OCI-LY7 (cell line): ENCODE measurements at regions not wholly inside any gene's neighbourhood (a gene's known extent, or its start where the extent isn't known, plus 50 kb on each side); places are given as distances from the start of the nearest gene placed in this dataset.

Source experiments
- BruUV-seq: library from RNA; stranded (reverse); fragments of 400-500 nt; replicated peaks from 2 replicates; lab custom pipeline; 2021; lab: Mats Ljungman, UMichigan
- CTCF ChIA-PET: fragments of 300-600 bp; sonication (Branson Sonifier 250); formaldehyde crosslinking; loops from one replicate; lab custom pipeline; 2022; ENCODE audit warnings: antibody characterized with exemption; ENCODE audit not compliant: unreplicated experiment; lab: Charles Lee
- POLR2A ChIA-PET: fragments of 300-600 bp; sonication (Branson Sonifier 250); formaldehyde crosslinking; loops from one replicate; lab custom pipeline; 2022; ENCODE audit warnings: antibody characterized with exemption; lab: Charles Lee
- DNase-seq: peaks from one replicate; pipeline ENCODE4 v3.0.0-alpha.2; 2015; ENCODE audit warnings: low spot score
- H2AFZ ChIP-seq: fragments of 200-600 bp; sonication (generic), shearing (Covaris generic); 2 replicates; pipeline ENCODE4 v1.6.1; 2014; ENCODE audit warnings: mild to moderate bottlenecking, antibody characterized with exemption, low read length, moderate library complexity
- H3K27ac ChIP-seq: fragments of 200-600 bp; sonication (generic); 2 replicates; pipeline ENCODE4 v1.5.1; 2014; ENCODE audit warnings: mixed run types, low read depth, mild to moderate bottlenecking, moderate library complexity, low read length, inconsistent platforms; ENCODE audit not compliant: poor library complexity, severe bottlenecking
- H3K36me3 ChIP-seq: fragments of 200-600 bp; sonication (generic); 2 replicates; pipeline ENCODE4 v1.6.1; 2014; ENCODE audit warnings: mild to moderate bottlenecking, antibody characterized with exemption, low read length, moderate library complexity, mixed read lengths; ENCODE audit not compliant: insufficient read depth
- H3K4me1 ChIP-seq: fragments of 200-600 bp; sonication (generic); 2 replicates; pipeline ENCODE4 v1.5.1; 2014; ENCODE audit warnings: mild to moderate bottlenecking, low read length; ENCODE audit not compliant: insufficient read depth, poor library complexity, severe bottlenecking
- H3K4me2 ChIP-seq: fragments of 200-600 bp; sonication (generic); 2 replicates; pipeline ENCODE4 v1.6.1; 2014; ENCODE audit warnings: mild to moderate bottlenecking, low read length
- H3K4me3 ChIP-seq: fragments of 200-600 bp; sonication (generic); 2 replicates; pipeline ENCODE4 v1.5.1; 2014; ENCODE audit warnings: mild to moderate bottlenecking, low read depth, low read length; ENCODE audit not compliant: poor library complexity, severe bottlenecking
- H3K79me2 ChIP-seq: fragments of 200-600 bp; sonication (generic); 2 replicates; pipeline ENCODE4 v1.6.1; 2016; ENCODE audit warnings: low read depth, mild to moderate bottlenecking, low read length, moderate library complexity, mixed read lengths; ENCODE audit not compliant: insufficient read depth
- H3K9me2 ChIP-seq: fragments of 200-600 bp; sonication (generic); 2 replicates; pipeline ENCODE4 v1.6.1; 2016; ENCODE audit warnings: mild to moderate bottlenecking, low read length, mixed read lengths; ENCODE audit not compliant: insufficient read depth
- H3K9me3 ChIP-seq: fragments of 200-600 bp; sonication (generic); 2 replicates; pipeline ENCODE4 v1.6.1; 2014; ENCODE audit warnings: mild to moderate bottlenecking, mixed run types, low read length, mixed read lengths
- H4K20me1 ChIP-seq: fragments of 200-600 bp; sonication (generic); 2 replicates; pipeline ENCODE4 v1.6.1; 2014; ENCODE audit warnings: mild to moderate bottlenecking, antibody characterized with exemption, low read length, moderate library complexity, mixed read lengths; ENCODE audit not compliant: insufficient read depth
- EZH2phosphoT487 ChIP-seq: fragments of 200-600 bp; sonication (generic); IDR thresholded peaks from 2 replicates; pipeline ENCODE4 v1.6.1; 2018; ENCODE audit warnings: low read depth, borderline replicate concordance, mild to moderate bottlenecking, mixed run types, antibody characterized with exemption, low read length, moderate library complexity, mixed read lengths
- intact Hi-C: fragments of 100-400 bp; cut with micrococcal nuclease; formaldehyde crosslinking; loops from one replicate; pipeline ENCODE4 v1.10.0; 2022; ENCODE audit not compliant: unreplicated experiment
- TF ChIP-seq, protein P1 (sequence below): fragments of 200-600 bp; sonication (generic); conservative IDR thresholded peaks from 2 replicates; pipeline ENCODE4 v1.5.1; 2014; ENCODE audit warnings: mild to moderate bottlenecking, antibody characterized with exemption, low read length, moderate library complexity, mixed read lengths

- Histone ChIP-seq H4K20me1 (no peaks in the 10 kb centered on the region), H3K9me3 (no peaks in the 10 kb centered on the region), H3K4me2 (no peak overlapping the region), H3K4me3 (no peak overlapping the region), H3K9me2 (no peaks in the 10 kb centered on the region), H3K27ac (no peak overlapping the region), H3K4me1 (peaks cover 21% of the 10 kb centered on the region), H3K36me3 (no peaks in the 10 kb centered on the region), H2AFZ (no peak overlapping the region), H3K79me2 (no peaks in the 10 kb centered on the region)
- DNase-seq: no peak
- ChIA-PET POLR2A (no interaction called here), CTCF (no interaction called here)
- intact Hi-C loops: no loop called here
- TF ChIP-seq EZH2phosphoT487: no peak
- TF ChIP-seq, protein P1, sequence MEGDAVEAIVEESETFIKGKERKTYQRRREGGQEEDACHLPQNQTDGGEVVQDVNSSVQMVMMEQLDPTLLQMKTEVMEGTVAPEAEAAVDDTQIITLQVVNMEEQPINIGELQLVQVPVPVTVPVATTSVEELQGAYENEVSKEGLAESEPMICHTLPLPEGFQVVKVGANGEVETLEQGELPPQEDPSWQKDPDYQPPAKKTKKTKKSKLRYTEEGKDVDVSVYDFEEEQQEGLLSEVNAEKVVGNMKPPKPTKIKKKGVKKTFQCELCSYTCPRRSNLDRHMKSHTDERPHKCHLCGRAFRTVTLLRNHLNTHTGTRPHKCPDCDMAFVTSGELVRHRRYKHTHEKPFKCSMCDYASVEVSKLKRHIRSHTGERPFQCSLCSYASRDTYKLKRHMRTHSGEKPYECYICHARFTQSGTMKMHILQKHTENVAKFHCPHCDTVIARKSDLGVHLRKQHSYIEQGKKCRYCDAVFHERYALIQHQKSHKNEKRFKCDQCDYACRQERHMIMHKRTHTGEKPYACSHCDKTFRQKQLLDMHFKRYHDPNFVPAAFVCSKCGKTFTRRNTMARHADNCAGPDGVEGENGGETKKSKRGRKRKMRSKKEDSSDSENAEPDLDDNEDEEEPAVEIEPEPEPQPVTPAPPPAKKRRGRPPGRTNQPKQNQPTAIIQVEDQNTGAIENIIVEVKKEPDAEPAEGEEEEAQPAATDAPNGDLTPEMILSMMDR: no peak
- BruUV-seq: no TSS peak
These were observed 1292.1 kb downstream of the TBC1D22A start for GRCh38 chr22:48054596-48054995.

- Histone ChIP-seq H3K36me3 (no peaks in the 10 kb centered on the region), H3K27ac (no peak overlapping the region), H3K4me1 (peaks cover 21% of the 10 kb centered on the region), H3K9me2 (no peaks in the 10 kb centered on the region), H3K4me3 (no peak overlapping the region), H3K79me2 (no peaks in the 10 kb centered on the region), H4K20me1 (no peaks in the 10 kb centered on the region), H3K9me3 (no peaks in the 10 kb centered on the region), H3K4me2 (no peak overlapping the region), H2AFZ (no peak overlapping the region)
- no peak for DNase-seq
- ChIA-PET POLR2A (no interaction called here), CTCF (no interaction called here)
- TF ChIP-seq EZH2phosphoT487: no peak
- TF ChIP-seq, protein P1: no peak
- intact Hi-C loops: no loop called here
- no TSS peak for BruUV-seq
These were observed 1291.5 kb downstream of the TBC1D22A start for GRCh38 chr22:48053973-48054372.

DNA sequence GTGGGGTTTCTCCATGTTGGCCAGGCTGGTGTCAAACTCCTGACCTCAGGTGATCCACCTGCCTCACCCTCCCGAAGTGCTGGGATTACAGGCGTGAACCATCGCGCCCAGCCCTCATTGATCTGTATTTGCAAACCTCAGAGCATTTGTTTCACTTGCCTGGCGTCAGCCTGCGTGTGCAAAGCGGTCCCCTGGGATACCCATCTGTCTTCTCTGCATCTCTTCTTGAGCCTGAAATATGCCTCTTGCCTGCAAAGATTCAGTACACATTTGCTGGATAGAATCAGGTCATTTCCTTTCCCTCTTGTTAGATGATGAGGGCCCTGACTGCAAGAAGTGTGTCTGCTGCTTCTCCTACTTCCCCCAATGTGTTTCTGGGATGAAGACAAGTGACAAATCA lies 1291.0 kb downstream of the TBC1D22A start:
- BruUV-seq: no TSS peak
- Histone ChIP-seq H3K4me2 (no peak overlapping the region; the same call in 1 of the 2 replicates), H3K9me2 (no peaks in the 10 kb centered on the region), H3K4me1 (peaks cover 21% of the 10 kb centered on the region), H3K79me2 (no peaks in the 10 kb centered on the region), H3K9me3 (no peaks in the 10 kb centered on the region), H2AFZ (0 out of 2 replicates have a peak overlapping the region, but pooled peaks have one; percentile 48), H4K20me1 (no peaks in the 10 kb centered on the region), H3K36me3 (no peaks in the 10 kb centered on the region), H3K27ac (no peak overlapping the region), H3K4me3 (no peak overlapping the region)
- DNase-seq: peak; percentile 33
- POLR2A ChIA-PET: no interaction called here
- intact Hi-C loops: no loop called here
- TF ChIP-seq EZH2phosphoT487: no peak
- TF ChIP-seq, protein P1: no peak
- CTCF ChIA-PET: no interaction called here
